Kidney epithelial cell (primary cell): ENCODE measurements at regions not wholly inside any gene's neighbourhood (a gene's known extent, or its start where the extent isn't known, plus 50 kb on each side); places are given as distances from the start of the nearest gene placed in this dataset.
"Not testable (repeated sequence)": the region's sequence is repeated elsewhere in the genome, so short reads cannot be mapped to it uniquely, and the experiment has no call there.

ENCODE experiments used
- DNase-seq: peaks from one replicate; pipeline ENCODE4 v3.0.0-alpha.2; 2010; ENCODE audit warnings: low read depth
- H3K27me3 ChIP-seq: 2 replicates; pipeline ENCODE4 v1.6.0; 2011; ENCODE audit warnings: low read length; ENCODE audit not compliant: control insufficient read depth, insufficient read depth
- H3K36me3 ChIP-seq: 2 replicates; pipeline ENCODE4 v1.5.1; 2011; ENCODE audit warnings: low read length; ENCODE audit not compliant: control insufficient read depth, insufficient read depth
- H3K4me3 ChIP-seq: 2 replicates; pipeline ENCODE4 v1.5.1; 2011; ENCODE audit warnings: low read depth, mild to moderate bottlenecking, control low read depth, low read length
- CTCF ChIP-seq: IDR thresholded peaks from 2 replicates; pipeline ENCODE4 v1.5.1; 2011; ENCODE audit warnings: mild to moderate bottlenecking, moderate library complexity, low read length, control low read depth, inconsistent platforms; ENCODE audit not compliant: insufficient read depth, poor library complexity, severe bottlenecking

DNA sequence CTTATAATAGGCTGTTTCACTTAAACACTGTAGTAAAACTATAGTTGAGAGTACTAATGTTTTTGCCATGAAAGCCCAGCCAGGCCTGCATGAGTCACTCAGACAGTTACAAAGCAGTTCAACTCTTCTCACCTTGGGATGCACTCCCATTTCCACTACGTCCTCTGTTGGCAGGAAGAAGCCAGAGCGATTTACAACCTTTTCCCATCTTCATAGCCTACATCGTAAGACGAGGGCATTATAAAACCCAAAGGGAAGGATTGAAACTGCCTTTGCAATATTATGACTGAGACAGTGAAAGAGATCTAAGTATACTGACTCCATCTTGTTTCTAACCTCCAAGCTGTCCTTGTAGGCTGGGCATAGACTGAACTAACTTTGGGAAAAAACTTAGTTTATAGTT lies 71.8 kb upstream of the CSF1 start:
- TF ChIP-seq CTCF: no peak
- Histone ChIP-seq H3K36me3 (no peaks in the 10 kb centered on the region), H3K27me3 (no peaks in the 10 kb centered on the region), H3K4me3 (no peak overlapping the region)
- no peak for DNase-seq

DNA sequence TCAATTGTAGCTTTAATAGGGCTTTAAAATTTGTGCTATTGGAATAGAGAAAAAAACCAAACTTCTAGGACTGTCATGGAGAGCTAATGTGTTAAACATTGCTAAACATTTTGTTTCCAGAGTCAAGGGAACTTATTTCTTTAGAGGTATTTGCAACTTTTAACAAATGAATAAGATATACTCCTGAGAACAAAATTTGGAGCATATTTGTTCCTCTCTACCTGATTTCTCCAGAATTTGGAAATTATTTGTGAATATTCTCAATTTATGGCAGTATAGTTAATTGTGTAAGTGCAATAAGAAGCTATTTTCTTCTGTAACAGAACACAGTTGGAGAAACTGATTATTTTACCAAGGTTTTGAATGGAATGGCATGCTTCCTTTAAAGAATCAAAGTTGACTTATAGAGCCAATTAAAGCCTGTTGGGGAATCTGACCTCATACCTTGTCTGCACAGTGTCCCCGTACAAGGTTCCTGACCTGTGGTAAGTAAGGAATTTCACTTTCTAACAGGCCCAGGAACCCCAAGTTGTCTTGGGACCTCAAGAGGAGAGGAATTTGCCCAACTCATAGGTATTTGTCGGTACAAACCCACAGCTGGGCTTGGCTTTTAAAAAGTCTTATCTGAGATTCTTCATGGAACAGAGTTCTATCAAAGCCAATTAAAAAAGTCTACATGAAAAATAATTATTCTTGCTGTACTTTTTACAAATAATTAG lies 72.6 kb upstream of the CSF1 start:
- DNase-seq: no peak
- no peak overlapping the region for H3K4me3 ChIP-seq
- no peaks in the 10 kb centered on the region for H3K27me3 ChIP-seq
- no peak for TF ChIP-seq CTCF
- no peaks in the 10 kb centered on the region for H3K36me3 ChIP-seq

GRCh38 chr1:109835645-109836044 lies 71.9 kb upstream of the EPS8L3 start:
- H3K27me3 ChIP-seq, DNase-seq, H3K36me3 ChIP-seq: not testable (repeated sequence)

GRCh38 chr1:109834951-109835350 lies 71.2 kb upstream of the EPS8L3 start:
- no peak for TF ChIP-seq CTCF
- no peak for DNase-seq
- Histone ChIP-seq H3K27me3 (no peaks in the 10 kb centered on the region), H3K4me3 (no peak overlapping the region), H3K36me3 (no peaks in the 10 kb centered on the region)

More at GRCh38 chr1:109835645-109836044, 71.9 kb upstream of the EPS8L3 start:
- not testable (repeated sequence) for H3K4me3 ChIP-seq

DNA sequence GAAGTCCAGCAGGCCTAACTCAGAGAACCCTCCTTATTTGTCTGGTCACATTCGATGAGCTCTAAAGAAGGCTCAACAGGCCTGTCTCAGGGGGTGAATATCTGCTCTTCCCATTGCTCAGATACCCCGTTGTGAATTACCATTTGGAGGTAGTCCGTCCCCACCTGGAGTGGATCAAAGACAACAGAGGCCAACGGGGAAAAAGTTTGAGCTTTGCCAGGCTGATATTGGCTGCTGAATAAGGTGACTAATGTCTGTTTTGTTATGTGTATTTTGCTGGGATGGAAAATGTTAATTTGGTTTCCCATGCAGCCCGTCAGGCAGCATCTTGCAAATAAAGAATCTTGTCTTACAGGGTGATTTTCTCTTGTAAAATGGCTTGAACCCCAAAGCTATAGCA lies 69.2 kb upstream of the EPS8L3 start:
- TF ChIP-seq CTCF: no peak
- no peaks in the 10 kb centered on the region for H3K36me3 ChIP-seq
- no peaks in the 10 kb centered on the region for H3K27me3 ChIP-seq
- DNase-seq: no peak
- H3K4me3 ChIP-seq: no peak overlapping the region

GRCh38 chr1:109828756-109829505 lies 65.2 kb upstream of the EPS8L3 start:
- H3K4me3 ChIP-seq: no peak overlapping the region
- no peaks in the 10 kb centered on the region for H3K36me3 ChIP-seq
- DNase-seq: no peak
- no peaks in the 10 kb centered on the region for H3K27me3 ChIP-seq
- TF ChIP-seq CTCF: no peak
